ENCODE measurements at regions not wholly inside any gene's neighbourhood (a gene's known extent, or its start where the extent isn't known, plus 50 kb on each side); places are given as distances from the start of the nearest gene placed in this dataset.

GRCh38 chr18:78521136-78521535 lies 458.5 kb upstream of the SALL3 start:
- no peak for DNase-seq

- no peak for DNase-seq
Observed at GRCh38 chr18:78521744-78522143, 457.9 kb upstream of the SALL3 start.

- DNase-seq: no peak
Observed at GRCh38 chr18:78522507-78522906, 457.1 kb upstream of the SALL3 start.

- no peak for DNase-seq
Observed at GRCh38 chr18:78523850-78524249, 455.8 kb upstream of the SALL3 start.

DNA sequence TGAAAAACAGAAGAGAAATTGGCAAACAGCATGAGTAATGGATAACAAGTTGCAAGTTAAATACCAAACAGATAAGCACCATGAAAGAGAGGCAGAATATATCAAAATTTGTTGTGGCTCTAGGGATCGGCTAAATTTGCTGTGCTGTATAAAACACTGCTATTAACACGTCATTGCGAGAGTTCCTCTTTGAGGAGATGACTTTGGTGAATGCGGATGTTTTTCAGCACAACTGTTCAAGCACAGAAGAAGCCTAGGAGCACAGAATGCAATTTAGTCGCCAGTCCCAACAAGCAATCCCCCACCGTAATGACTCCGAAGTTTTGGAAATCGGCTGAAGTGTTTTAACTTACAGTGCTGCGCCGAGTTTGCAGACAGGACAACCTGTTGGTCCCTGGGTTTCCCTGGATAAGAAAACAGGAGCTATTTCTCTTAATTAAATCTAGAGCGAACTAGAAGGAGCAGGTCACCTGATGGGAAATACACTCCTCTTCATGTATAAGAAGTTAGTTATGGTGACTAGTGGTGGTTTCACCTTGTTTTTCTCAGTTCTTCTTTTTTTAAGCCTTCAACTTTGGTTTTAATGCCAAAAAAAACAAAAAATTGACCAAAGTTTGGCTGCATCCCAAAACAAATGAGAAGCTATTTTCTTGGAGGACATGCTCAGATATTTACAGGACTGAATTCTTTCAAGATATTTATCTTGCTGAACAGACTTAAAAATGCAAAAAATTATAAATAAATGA lies 454.1 kb upstream of the SALL3 start:
- DNase-seq: no peak

GRCh38 chr18:78526275-78526674 lies 453.3 kb upstream of the SALL3 start:
- DNase-seq: no peak

GRCh38 chr18:78526923-78527711 lies 452.5 kb upstream of the SALL3 start:
- no peak for DNase-seq

- DNase-seq: no peak
Observed at GRCh38 chr18:78527984-78528383, 451.6 kb upstream of the SALL3 start.

DNA sequence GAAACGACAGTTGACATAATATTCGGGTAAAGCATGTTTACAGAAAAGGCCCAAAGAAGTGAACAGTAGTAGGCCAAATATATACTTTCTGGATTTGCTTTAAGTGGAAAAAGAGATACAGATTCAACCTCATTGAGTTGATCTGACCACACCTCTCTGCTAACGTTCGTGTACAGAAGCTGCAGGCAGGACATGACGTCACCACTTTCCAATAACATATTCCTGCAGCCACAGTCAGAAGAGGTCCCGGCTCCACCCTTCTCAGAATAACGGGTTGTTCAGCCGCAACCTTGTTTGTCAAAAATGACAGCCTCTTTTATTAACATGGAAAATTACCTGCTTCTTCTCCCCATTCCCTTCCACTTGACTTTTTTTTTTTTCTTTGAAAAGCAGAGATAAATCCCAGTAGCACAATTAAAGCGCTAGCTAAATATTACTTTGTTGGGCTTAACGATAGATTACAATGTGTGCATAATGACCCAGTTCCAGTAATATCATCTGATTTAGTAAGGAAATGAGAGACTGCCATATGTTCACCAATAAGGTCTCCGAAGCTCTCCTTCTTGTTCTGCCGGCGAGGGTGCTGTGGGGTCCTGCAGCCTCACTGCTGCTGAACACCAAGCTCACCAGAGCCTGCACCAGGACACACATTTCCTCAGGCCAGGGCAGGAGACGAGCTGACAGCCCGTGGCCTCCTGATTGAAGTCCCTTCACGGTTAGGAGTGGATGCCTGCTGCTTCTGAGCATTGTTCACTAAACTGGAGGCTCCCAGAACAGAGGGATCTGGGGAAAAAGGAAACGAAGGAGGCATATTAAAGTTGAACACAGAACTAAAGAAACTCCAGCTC lies 451.0 kb upstream of the SALL3 start:
- DNase-seq: peak; percentile 31

GRCh38 chr18:78531637-78532036 lies 448.0 kb upstream of the SALL3 start:
- no peak for DNase-seq

- no peak for DNase-seq
Observed at GRCh38 chr18:78538669-78539440, 440.8 kb upstream of the SALL3 start.

DNA sequence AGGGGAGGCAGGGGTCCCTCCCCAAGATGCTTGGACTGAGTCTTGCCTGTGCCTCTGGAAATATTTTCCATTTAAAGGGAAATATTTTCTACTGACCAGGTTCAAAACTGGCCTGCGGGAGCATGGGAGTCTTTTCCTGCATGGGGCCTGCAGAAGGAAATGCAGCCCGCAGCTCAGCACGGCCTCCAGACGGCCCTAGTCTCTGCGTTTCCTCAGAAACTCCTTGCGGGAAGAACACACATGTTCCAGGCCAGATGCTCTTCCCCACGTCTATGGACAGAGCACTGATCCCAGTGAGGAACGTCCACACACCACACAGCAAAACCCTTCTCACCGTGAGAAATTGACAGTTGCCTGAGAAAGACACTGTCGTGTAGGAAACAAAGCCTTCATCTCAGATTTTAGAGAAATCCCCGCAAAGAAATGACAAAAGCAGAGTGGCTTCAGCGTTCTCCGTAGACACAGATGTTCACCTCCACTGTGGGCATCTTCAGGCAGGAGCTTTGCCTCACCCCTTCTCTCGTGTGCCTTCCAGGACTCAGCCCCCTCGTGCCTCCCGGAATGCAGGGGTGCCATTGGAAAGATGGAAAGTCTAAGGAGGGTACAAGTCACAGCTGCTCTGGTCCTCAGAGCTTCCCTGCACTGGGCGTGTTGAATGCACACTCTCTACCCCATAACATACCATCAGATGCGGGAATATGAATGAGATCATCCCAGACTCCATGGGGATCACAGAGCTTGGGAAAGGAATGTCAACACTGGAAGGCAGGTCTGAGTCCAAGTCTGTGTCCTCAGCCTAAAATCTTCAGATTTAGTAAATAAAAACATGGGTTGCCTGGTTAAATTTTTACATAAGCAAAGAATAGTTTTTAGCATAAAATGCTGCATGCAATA lies 438.7 kb upstream of the SALL3 start:
- no peak for DNase-seq

- DNase-seq: no peak
Observed at GRCh38 chr18:78542204-78542603, 437.4 kb upstream of the SALL3 start.

DNA sequence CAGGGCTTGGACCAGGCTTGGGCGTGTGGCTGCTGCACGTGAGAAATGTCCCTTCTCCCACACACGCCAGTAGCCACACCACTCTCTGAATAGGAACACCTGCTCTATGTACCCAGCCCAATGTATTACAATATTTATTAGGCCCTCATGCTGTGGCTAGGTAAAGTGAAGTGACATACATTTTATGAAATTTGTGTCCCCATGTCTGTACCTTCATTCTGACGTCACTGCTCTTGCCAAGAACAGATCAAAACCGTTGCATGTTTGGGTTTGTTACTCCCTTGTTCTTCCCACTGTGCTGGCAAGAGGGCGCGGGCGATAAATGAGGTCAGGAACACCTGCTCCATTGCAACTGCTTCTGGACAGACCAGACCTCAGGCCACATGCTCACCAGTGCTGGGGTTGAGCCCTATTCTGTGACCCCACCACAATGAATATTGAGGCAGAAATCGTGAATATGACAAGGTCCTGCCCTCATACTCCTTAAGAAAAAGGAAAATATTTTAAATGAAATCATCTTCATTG lies 436.4 kb upstream of the SALL3 start:
- DNase-seq: no peak

GRCh38 chr18:78546281-78546680 lies 433.3 kb upstream of the SALL3 start:
- no peak for DNase-seq

GRCh38 chr18:78547817-78548216 lies 431.8 kb upstream of the SALL3 start:
- no peak for DNase-seq

DNA sequence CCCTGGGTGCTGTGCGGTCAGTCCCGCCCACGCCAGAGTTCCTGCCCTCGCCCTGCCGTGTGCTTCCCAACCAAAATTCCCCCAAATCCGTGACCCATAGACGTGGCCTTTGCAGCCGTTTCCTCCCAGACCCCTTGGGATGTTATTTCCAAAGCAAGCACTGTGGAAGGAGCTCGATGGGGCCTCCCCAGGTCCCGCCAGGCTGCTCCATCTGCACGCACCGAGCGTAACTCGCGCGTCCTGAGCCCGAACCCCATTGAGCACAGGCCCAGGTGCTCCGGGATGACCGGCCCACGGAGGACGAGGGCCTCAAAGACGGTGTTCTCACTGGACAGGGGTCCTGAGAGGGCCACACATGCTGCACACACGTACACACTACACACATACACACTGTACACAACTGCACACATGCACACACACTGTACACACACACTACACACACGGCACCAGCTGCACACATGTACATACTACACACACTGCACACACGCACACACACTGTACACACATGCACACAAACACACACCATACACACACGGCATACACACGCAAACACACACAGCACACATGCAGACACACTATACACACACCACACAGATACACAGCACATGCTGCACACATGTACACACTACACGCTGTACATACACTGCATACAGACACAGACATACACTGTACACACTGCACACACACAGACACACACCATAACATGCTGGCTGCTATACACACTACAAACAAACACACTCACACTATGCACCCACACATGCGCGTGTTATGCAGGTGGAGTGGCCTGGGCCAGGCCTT lies 431.2 kb upstream of the SALL3 start:
- DNase-seq: no peak

- DNase-seq: no peak
Observed at GRCh38 chr18:78549971-78550370, 429.6 kb upstream of the SALL3 start.

GRCh38 chr18:78554944-78555608 lies 424.5 kb upstream of the SALL3 start:
- no peak for DNase-seq

DNA sequence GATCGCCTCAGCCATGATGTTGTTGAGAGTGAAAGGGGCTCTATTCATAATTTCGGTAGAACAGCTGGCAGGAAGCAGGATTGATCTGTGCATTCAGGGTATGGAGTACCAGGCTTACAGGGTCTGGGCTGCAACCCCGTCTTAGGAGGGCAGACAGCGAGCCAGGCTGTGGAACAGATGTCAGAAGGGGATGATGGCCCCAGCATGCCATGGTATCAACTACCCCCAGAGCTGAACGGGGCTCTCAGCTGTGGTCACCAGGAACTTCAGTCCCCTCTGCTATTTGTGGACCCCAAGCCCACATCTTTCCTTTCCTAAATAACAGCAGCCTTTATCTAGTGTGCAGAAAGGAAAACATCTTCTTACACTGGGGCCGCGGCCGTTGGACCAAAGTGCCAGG lies 422.2 kb upstream of the SALL3 start:
- DNase-seq: no peak
